H1 (cell line): ENCODE measurements at regions not wholly inside any gene's neighbourhood (a gene's known extent, or its start where the extent isn't known, plus 50 kb on each side); places are given as distances from the start of the nearest gene placed in this dataset.

Experiments
- CHD1 ChIP-seq: IDR thresholded peaks from 2 replicates; pipeline ENCODE4 v1.6.1; 2012; ENCODE audit warnings: low read depth, low read length, improper control_type of control experiment
- EP300 ChIP-seq, 2 experiments: IDR thresholded peaks; 1 replicate in 1 of 2; 2 replicates in 1 of 2; pipeline ENCODE4 v1.6.1; 2011 to 2012; ENCODE audit warnings: low read depth in 2 of 2, low read length in 2 of 2, mild to moderate bottlenecking in 2 of 2, borderline replicate concordance in 1 of 2, inconsistent platforms in 1 of 2, moderate library complexity in 1 of 2
- MAFK ChIP-seq: IDR thresholded peaks from 2 replicates; pipeline ENCODE4 v1.6.1; 2012; ENCODE audit warnings: low read depth, mild to moderate bottlenecking, improper control_type of control experiment, low read length
- NRF1 ChIP-seq: IDR thresholded peaks from 2 replicates; pipeline ENCODE4 v1.6.1; 2011; ENCODE audit warnings: mild to moderate bottlenecking, low read depth, low read length, improper control_type of control experiment
- SUZ12 ChIP-seq: fragments of 200-600 bp; sonication (generic); IDR thresholded peaks from 2 replicates; pipeline ENCODE4 v1.6.1; 2012; ENCODE audit warnings: mild to moderate bottlenecking, inconsistent platforms, low read length, moderate library complexity, mixed read lengths
- TF ChIP-seq, protein P1 (sequence below), 3 experiments: IDR thresholded peaks; 1 replicate in 2 of 3; 2 replicates in 1 of 3; pipeline versions ENCODE4 v1.5.1 to v1.6.1; 2011; ENCODE audit warnings: low read length in 3 of 3, mild to moderate bottlenecking in 3 of 3, inconsistent platforms in 2 of 3, low read depth in 1 of 3, moderate library complexity in 1 of 3; ENCODE audit not compliant: insufficient read depth in 1 of 3; ENCODE audit errors: control extremely low read depth in 1 of 3

DNA sequence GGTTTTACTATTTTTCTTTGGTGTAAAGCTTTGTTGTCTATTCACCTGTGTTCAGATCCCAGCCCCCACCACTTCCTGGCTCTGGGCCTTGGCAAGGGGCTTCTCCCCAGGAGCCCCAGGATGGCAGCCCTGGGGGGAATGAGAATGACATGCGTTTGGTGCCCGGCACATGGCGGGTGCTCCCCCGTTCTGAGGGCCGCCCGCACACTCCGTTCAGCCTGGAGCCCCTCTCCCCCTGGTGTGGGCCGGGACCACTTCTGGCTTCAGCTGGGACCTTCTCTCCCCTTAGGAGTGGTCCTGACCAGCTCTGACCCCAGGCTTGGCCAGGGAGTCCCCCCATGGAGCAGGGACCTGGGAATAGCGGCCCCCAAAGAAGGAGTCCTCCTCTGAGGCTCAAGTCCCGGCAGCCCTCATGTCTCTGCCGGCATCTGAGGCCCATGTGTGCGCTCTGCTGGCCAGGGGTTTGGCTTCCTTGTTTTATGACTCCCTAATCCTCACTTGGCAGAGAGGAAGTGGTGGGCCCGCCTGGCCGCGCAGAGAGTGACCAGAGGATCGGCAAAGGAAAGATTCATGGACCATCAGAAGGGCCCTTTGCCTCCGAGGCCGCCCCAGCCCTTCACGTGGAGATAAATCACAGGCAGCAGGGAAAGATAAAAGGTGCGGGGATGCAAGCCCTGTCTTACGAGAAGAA, 57.0 kb upstream of the LMX1B start:
- TF ChIP-seq EP300 (IDR thresholded peaks at IDR 0.05; ENCODE audit: borderline replicate concordance in 1 of 2, low read depth in 2 of 2, low read length in 2 of 2) (no peak), SUZ12 (no peak), NRF1 (no peak), MAFK (no peak), CHD1 (no peak)
- TF ChIP-seq, protein P1, sequence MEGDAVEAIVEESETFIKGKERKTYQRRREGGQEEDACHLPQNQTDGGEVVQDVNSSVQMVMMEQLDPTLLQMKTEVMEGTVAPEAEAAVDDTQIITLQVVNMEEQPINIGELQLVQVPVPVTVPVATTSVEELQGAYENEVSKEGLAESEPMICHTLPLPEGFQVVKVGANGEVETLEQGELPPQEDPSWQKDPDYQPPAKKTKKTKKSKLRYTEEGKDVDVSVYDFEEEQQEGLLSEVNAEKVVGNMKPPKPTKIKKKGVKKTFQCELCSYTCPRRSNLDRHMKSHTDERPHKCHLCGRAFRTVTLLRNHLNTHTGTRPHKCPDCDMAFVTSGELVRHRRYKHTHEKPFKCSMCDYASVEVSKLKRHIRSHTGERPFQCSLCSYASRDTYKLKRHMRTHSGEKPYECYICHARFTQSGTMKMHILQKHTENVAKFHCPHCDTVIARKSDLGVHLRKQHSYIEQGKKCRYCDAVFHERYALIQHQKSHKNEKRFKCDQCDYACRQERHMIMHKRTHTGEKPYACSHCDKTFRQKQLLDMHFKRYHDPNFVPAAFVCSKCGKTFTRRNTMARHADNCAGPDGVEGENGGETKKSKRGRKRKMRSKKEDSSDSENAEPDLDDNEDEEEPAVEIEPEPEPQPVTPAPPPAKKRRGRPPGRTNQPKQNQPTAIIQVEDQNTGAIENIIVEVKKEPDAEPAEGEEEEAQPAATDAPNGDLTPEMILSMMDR (IDR thresholded peaks at IDR 0.05; ENCODE audit: control extremely low read depth in 1 of 3, insufficient read depth in 1 of 3, low read depth in 1 of 3, low read length in 3 of 3) = no peak
